ENCODE measurements at regions not wholly inside any gene's neighbourhood (a gene's known extent, or its start where the extent isn't known, plus 50 kb on each side); places are given as distances from the start of the nearest gene placed in this dataset.

DNA sequence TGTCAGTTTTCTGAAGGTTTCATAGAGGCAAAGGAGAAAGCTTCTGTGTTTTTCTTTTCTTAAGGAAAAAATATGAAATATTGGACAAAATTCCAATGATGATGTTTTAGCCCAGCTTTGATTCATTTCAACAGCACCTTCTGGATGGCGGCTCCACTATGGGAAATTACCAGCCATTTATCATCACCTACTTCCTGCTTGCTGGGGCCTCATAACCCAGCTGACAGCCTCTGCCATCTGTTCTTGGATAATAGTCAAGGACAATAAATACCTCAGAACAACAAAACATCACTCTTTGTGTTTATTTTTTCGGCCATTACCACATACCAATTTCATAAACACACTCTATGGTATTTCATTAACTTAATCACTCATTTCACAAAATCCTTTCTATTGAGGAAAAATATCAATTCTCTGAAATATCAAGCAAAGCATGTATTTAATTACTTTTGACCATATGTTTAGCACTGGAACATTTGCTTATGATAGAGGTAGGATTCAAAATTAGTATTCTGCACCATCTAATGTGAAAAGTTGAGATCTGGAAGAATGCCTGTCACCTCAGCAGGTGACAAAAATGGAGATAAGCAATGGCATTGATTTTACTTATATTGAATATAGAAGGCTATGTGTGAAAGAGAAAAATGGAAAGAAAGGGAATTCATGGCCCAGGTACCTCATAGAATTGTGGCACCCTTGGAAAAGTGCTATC, 629.7 kb downstream of the LIG4 start:
- no peak for DNase-seq (ENCODE audit: low read depth in 4 of 4, low spot score in 1 of 4)

DNA sequence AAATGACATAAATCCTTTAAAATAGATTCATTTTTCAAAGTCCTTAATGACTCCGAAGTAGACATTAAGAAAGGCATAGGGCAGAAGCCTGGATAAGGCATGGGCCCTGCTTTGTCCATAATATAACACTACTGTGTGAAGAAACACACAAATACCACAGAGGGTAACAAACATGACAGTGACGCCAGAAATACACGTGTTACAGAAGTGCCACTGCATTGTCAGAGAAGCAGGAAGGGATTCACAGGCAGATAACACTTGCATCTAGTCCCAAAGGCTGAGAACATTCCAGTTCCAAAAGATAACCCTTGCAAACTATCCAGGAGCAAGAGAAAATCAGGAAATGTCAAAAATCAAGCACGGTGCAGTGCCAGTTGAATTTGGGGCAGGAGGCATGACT, 633.2 kb downstream of the LIG4 start:
- no peak for DNase-seq (ENCODE audit: low read depth in 4 of 4, low spot score in 1 of 4)

DNA sequence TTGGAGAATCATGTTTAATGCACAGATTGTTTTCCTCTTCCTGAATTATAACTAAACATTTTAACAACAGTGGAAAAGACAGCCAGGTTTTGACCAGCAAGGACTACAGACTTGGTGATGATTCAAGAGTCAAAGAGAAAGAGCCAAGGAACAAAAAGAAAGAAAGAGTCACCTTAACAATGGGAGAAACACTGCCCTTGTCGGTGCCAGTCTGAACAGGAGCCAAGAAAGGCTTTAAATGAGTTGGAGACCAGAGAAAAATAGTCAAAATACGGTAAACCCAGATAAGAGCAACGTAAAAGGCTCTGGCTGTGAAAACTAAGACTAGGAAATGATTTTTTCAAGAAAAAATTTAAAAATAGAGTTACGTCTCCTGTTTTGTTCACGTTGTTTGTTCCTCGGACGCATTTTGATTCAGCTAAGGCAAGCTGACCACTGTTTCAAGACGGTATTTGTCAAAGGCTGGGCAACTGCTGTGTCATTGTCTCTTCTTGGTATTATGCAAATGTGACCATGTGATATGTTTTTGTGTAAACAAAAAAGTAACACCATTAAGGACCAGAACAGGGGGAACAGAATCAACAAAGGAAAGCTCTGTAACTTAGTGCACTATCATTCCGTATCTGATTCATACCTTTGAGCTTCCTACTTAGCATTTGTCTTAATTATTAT, 634.5 kb downstream of the LIG4 start:
- no peak for DNase-seq (ENCODE audit: low read depth in 4 of 4, low spot score in 1 of 4)

DNA sequence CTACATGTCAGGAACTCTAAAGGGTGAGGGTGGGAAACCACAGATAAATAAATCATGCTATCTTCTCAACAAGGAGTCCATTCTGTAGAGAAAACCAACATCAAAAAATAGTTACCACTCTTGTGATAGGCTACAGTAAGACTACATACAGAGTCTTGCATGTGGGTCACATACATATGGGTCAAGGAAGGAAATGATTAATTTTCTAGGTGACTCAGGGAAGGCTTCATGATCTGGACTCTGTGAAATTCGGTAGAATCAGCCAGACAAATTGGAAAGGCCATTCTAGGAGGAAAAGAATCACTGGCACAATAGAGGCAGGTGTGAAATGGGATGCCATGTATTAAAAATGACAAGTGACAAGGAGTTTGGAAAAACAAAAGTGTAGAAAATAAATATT, 638.9 kb downstream of the LIG4 start:
- no peak for DNase-seq (ENCODE audit: low read depth in 4 of 4, low spot score in 1 of 4)

GRCh38 chr13:107574517-107575210, 640.7 kb downstream of the LIG4 start:
- DNase-seq (ENCODE audit: low read depth in 4 of 4, low spot score in 1 of 4) = no peak

DNA sequence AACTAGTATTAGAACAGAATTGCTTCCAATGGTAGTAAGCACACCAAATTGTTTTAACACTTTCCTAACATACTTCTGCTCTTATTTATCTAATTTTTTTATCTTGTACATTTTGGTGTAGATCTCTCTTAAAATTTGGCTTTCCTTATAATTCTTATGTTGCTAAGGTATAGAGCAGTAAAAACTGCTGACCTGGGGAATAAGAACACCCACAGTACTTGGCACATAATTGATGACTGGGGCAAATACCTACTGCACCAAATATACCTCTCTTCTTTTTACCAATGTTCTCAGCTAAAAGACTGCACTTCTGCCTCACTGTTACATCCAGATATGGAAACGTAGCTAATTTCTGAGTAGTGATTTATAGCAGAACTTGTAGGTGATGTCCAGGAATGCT, 642.2 kb downstream of the LIG4 start:
- no peak for DNase-seq (ENCODE audit: low read depth in 4 of 4, low spot score in 1 of 4)

GRCh38 chr13:107572156-107572555, 643.2 kb downstream of the LIG4 start:
- no peak for DNase-seq (ENCODE audit: low read depth in 4 of 4, low spot score in 1 of 4)

GRCh38 chr13:107568181-107568580, 647.2 kb downstream of the LIG4 start:
- no peak for DNase-seq (ENCODE audit: low read depth in 4 of 4, low spot score in 1 of 4)

DNA sequence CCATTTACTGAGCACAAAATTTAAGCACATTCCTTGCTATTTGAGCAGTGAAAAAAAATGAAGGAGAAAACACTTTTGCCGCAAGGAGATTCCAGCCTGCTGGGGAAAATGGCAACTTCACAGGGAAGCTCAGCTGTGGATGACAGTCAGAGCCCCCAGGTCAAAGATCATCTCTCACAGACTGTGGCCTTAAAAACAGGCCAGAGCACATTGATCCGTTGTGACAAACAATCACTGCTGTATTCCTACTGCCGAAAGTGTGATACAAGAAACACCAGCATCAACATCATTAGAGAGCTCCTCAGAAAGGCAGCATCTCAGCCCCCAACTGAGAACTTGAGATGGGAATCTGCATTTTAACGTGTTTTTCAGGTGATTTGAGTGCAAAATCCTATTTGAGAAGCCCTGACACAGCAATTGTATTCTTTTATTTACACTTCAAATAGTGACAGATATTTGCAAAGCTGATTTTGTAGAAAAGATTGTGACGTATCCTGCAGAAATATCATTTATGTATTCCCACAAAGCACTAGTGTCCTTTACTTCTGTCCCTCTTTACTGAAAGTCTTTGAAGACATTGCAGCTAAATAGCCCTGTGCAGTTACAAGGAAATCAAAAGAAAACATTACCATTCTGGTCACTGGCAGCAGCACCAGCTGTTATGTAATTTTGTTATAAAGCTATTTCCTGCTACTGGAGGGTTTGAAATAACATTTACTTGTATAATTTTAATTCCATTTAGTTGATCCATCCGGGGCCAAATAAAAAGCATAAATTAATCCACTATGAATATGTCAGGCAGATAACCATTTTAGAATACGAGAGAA, 652.0 kb downstream of the LIG4 start:
- no peak for DNase-seq (ENCODE audit: low read depth in 4 of 4, low spot score in 1 of 4)

DNA sequence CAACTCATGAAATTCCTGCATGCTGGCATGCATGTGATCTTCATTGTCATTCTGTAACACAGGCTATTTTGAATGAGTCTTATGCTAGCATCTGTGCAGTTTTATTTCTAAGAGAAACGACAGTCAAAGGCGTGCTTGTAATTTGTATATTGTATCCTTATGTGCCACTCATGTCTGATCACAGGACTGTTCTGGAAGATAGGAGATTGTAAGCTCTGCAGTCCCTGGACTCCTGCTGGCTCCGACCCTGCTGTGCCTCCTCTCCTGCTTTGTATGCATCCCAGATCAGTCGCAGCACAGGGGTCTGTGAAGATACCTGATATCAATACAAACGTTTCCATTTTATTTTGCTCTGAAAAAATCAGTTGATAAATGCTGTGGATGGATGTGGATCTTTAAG, 653.1 kb downstream of the LIG4 start:
- no peak for DNase-seq (ENCODE audit: low read depth in 4 of 4, low spot score in 1 of 4)

DNA sequence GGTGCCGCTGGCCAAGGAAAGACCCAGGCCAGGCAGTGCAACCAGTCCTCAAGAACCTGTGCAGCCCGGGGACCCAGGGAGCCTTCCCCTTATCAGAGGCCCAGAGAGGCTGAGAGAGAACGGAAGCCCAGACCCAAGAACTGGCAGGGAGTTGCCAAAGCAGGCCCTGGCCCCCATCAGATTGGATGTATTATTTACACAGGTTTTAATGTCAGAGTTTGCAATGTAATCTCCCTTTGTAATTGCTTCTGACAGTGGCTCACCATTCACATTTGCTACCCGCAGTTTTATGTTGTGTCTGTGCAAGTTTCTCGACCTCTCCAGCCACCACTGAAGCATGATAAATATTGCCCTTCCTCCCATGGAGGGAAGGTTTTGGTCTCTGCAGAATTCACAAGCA, 660.9 kb downstream of the LIG4 start:
- no peak for DNase-seq (ENCODE audit: low read depth in 4 of 4, low spot score in 1 of 4)

GRCh38 chr13:107553838-107554237, 661.5 kb downstream of the LIG4 start:
- no peak for DNase-seq (ENCODE audit: low read depth in 4 of 4, low spot score in 1 of 4)

DNA sequence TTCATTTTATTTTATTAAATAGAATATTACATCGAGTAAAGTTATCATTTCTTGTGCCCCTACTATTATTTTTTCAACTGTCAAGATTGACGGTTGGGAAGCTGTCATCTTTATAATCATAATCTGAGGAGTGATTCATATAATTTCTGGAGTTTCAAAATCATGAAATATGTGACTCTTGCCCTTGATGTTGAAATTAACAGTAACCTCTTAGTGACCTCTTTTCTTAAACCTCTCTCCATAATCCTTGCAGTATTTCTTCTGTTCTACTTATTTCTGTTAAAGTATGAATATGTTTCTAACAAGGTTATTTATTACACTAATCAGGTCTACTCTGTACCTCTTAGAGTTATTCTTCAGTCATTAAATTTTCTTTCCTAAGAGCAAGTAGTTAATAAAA, 663.8 kb downstream of the LIG4 start:
- no peak for DNase-seq (ENCODE audit: low read depth in 4 of 4, low spot score in 1 of 4)

DNA sequence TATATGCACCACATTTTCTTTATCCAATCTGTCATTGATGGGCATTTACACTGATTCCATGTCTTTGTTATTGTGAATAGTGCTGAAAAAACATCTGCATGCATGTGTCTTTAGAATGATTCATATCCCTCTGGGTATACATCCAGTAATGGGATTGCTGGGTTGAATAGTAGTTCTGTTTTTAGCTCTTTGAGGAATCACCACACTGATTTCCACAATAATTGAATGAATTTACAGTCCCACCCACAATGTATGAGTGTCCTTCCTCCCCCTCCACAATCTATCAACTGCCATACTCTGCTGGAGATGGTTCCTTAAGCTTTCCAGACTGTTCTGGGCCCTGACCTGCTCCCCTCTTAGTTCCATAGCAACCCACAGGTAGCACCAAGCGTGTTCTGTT, 667.0 kb downstream of the LIG4 start:
- DNase-seq (ENCODE audit: low read depth in 4 of 4, low spot score in 1 of 4) = no peak

DNA sequence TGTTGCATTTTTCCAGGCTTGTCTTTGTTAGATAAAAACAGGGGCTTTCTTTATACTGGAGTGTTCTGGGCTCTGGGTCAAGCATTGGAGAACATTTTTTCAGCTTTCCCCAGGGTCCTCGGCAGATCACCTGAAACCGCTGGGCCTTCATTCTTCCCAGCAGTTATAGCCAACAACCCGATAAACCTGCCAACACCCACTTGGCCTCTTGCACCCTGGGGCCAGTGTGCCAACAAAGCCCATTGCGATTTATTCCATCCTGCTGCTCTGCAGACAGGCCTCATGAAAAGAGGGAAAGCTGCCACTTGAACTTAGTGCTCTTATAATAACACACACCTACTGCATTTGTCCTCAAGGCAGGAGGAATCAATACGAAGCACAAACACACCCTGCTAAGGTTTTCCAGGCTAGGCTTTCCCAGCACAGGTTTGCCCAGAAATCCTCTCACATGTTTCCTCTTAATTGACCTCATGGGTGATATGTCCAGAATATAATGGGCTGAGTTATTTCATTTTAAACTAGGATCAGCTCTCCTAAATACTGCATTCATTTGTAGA, 669.3 kb downstream of the LIG4 start:
- no peak for DNase-seq (ENCODE audit: low read depth in 4 of 4, low spot score in 1 of 4)

- DNase-seq (ENCODE audit: low read depth in 4 of 4, low spot score in 1 of 4) = no peak
These were observed 680.8 kb downstream of the LIG4 start for GRCh38 chr13:107534548-107534947.

GRCh38 chr13:107531816-107532215, 683.5 kb downstream of the LIG4 start:
- no peak for DNase-seq (ENCODE audit: low read depth in 4 of 4, low spot score in 1 of 4)

GRCh38 chr13:107531180-107531579, 684.2 kb downstream of the LIG4 start:
- no peak for DNase-seq (ENCODE audit: low read depth in 4 of 4, low spot score in 1 of 4)

GRCh38 chr13:107529035-107529434, 686.3 kb downstream of the LIG4 start:
- no peak for DNase-seq (ENCODE audit: low read depth in 4 of 4, low spot score in 1 of 4)

DNA sequence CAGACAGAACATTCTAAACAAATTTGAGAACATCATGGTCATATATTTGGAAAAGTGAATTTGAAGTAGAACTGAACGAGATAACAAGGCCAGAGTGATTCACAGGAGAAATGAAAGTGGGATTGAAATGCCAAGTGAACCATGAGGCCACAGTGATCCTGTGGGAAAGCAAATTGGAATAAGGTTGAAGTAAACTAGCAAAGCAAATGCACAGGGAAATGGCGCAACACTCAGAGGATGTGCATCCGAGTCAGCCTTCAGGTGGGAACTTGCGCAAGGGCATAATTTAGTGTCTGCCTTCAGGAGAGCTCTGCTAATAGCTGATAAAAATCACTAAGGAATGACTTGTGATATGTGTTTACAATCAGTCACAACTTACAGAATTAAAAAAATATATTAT, 696.6 kb downstream of the LIG4 start:
- DNase-seq (ENCODE audit: low read depth in 4 of 4, low spot score in 1 of 4) = no peak

DNA sequence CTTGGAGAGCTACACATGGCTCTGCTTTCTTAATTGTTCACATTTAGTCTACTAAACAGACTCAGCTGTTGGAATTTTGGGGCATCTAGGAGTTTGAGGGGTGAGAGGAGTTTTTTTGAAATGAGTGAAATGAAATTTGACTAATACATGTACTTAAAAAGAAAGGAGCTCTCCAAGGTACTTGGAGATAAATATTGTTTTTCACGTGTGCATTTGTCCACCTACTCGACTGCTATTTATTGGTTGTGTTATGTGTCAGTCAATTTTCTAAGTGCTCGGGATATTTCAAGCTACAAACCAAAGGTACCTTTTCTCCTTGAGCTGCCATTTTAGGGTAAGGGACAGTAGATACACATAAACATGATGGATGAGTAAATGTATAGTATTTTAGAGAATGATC, 697.0 kb downstream of the LIG4 start:
- DNase-seq (ENCODE audit: low read depth in 4 of 4, low spot score in 1 of 4) = no peak
